ENCODE measurements at regions not wholly inside any gene's neighbourhood (a gene's known extent, or its start where the extent isn't known, plus 50 kb on each side); places are given as distances from the start of the nearest gene placed in this dataset.
"Not testable (repeated sequence)": the region's sequence is repeated elsewhere in the genome, so short reads cannot be mapped to it uniquely, and the experiment has no call there.

- H3K9me3 ChIP-seq (ENCODE audit: control insufficient read depth in 3 of 3, low read length in 3 of 3): no peaks in the 10 kb centered on the region
- no peaks in the 10 kb centered on the region for H3K36me3 ChIP-seq (ENCODE audit: control insufficient read depth in 3 of 3, insufficient read depth in 3 of 3, low read length in 3 of 3)
- H3K27me3 ChIP-seq (ENCODE audit: control insufficient read depth in 3 of 3, insufficient read depth in 3 of 3, low read length in 3 of 3): no peaks in the 10 kb centered on the region
- no peak overlapping the region for H3K9ac ChIP-seq (ENCODE audit: low read depth in 1 of 3, low read length in 3 of 3)
- H3K4me1 ChIP-seq (ENCODE audit: control insufficient read depth in 3 of 3, insufficient read depth in 3 of 3, low read length in 3 of 3): no peaks in the 10 kb centered on the region
- H3K4me3 ChIP-seq (ENCODE audit: low read length in 3 of 3): no peak overlapping the region
- H3K27ac ChIP-seq (ENCODE audit: low read depth, low read length): no peak overlapping the region
Measured at GRCh38 chr4:179165000-179165738, 1722.9 kb upstream of the AGA start.

- Histone ChIP-seq H3K9ac (ENCODE audit: low read depth in 1 of 3, low read length in 3 of 3) (no peak overlapping the region), H3K27me3 (ENCODE audit: control insufficient read depth in 3 of 3, insufficient read depth in 3 of 3, low read length in 3 of 3) (no peaks in the 10 kb centered on the region), H3K4me1 (ENCODE audit: control insufficient read depth in 3 of 3, insufficient read depth in 3 of 3, low read length in 3 of 3) (no peaks in the 10 kb centered on the region), H3K9me3 (ENCODE audit: control insufficient read depth in 3 of 3, low read length in 3 of 3) (no peaks in the 10 kb centered on the region), H3K27ac (ENCODE audit: low read depth, low read length) (no peak overlapping the region), H3K4me3 (ENCODE audit: low read length in 3 of 3) (no peak overlapping the region), H3K36me3 (ENCODE audit: control insufficient read depth in 3 of 3, insufficient read depth in 3 of 3, low read length in 3 of 3) (no peaks in the 10 kb centered on the region)
Measured at GRCh38 chr4:179165862-179166261, 1723.6 kb upstream of the AGA start.

DNA sequence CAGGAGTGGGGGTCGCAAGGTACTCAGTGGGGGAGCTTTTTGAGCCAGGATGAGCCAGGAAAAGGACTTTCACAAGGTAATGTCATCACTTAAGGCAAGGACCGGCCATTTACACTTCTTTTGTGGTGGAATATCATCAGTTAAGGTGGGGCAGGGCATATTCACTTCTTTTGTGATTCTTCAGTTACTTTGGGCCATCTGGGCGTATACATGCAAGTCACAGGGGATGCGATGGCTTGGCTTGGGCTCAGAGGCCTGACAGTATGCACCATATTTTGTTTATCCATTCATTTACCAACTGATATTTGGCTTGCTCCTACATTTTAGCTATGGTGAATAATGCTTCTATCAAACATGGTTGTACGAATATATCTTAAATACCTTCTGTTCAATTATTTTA lies 1728.1 kb upstream of the AGA start:
- not testable (repeated sequence) for H3K27ac ChIP-seq (ENCODE audit: low read depth, low read length); H3K9me3 ChIP-seq (ENCODE audit: control insufficient read depth in 3 of 3, low read length in 3 of 3); H3K9ac ChIP-seq (ENCODE audit: low read depth in 1 of 3, low read length in 3 of 3); H3K4me3 ChIP-seq (ENCODE audit: low read length in 3 of 3); H3K27me3 ChIP-seq (ENCODE audit: control insufficient read depth in 3 of 3, insufficient read depth in 3 of 3, low read length in 3 of 3); H3K36me3 ChIP-seq (ENCODE audit: control insufficient read depth in 3 of 3, insufficient read depth in 3 of 3, low read length in 3 of 3); H3K4me1 ChIP-seq (ENCODE audit: control insufficient read depth in 3 of 3, insufficient read depth in 3 of 3, low read length in 3 of 3)

- Histone ChIP-seq H3K27me3 (ENCODE audit: control insufficient read depth in 3 of 3, insufficient read depth in 3 of 3, low read length in 3 of 3) (no peaks in the 10 kb centered on the region), H3K4me3 (ENCODE audit: low read length in 3 of 3) (no peak overlapping the region), H3K9ac (ENCODE audit: low read depth in 1 of 3, low read length in 3 of 3) (no peak overlapping the region), H3K9me3 (ENCODE audit: control insufficient read depth in 3 of 3, low read length in 3 of 3) (peaks cover 0 to 1% (median 0%) of the 10 kb centered on the region in 3 donors), H3K36me3 (ENCODE audit: control insufficient read depth in 3 of 3, insufficient read depth in 3 of 3, low read length in 3 of 3) (no peaks in the 10 kb centered on the region), H3K27ac (ENCODE audit: low read depth, low read length) (no peak overlapping the region), H3K4me1 (ENCODE audit: control insufficient read depth in 3 of 3, insufficient read depth in 3 of 3, low read length in 3 of 3) (no peaks in the 10 kb centered on the region)
Measured at GRCh38 chr4:179182741-179183140, 1740.5 kb upstream of the AGA start.

DNA sequence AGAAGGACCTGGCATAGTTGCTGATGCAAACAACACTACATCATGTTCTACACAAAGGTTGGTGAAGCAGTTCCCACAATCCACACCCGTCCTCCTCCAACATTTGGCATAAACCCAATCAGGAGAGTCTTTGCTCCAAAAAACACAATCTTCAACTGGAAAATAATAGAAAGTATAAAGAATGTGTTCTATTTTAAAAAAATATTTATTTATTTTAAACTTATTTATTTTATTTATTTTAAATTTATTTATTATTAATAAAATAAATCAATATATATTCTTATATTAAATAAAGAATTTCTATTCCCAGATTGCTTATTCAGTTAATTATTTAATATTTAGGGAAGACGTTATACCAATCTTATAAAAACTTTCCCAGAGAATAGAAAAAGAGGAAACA lies 1753.7 kb upstream of the AGA start:
- Histone ChIP-seq H3K9ac (ENCODE audit: low read depth in 1 of 3, low read length in 3 of 3) (no peak overlapping the region), H3K9me3 (ENCODE audit: control insufficient read depth in 3 of 3, low read length in 3 of 3) (no peaks in the 10 kb centered on the region), H3K4me3 (ENCODE audit: low read length in 3 of 3) (no peak overlapping the region), H3K27ac (ENCODE audit: low read depth, low read length) (no peak overlapping the region), H3K36me3 (ENCODE audit: control insufficient read depth in 3 of 3, insufficient read depth in 3 of 3, low read length in 3 of 3) (no peaks in the 10 kb centered on the region), H3K27me3 (ENCODE audit: control insufficient read depth in 3 of 3, insufficient read depth in 3 of 3, low read length in 3 of 3) (no peaks in the 10 kb centered on the region), H3K4me1 (ENCODE audit: control insufficient read depth in 3 of 3, insufficient read depth in 3 of 3, low read length in 3 of 3) (no peaks in the 10 kb centered on the region)

DNA sequence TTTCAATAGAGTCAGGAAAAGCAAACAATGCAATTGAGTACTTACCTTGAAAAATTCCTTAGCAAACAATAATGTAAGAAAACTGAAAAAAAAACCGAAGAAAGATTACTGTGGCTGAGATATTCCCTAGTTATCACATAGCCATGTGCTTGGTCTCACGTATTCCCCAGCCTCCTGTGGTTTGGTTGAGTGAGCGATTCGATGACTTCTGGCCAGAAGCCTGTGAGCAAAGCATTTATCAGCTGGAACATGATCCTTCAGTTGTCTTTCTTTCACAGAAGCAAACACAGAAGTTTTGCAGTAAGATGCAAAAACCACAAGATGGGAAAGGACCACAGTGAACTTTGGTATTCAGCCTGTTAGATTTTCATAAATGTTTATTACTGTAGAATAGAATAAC lies 1754.3 kb upstream of the AGA start:
- Histone ChIP-seq H3K9me3 (ENCODE audit: control insufficient read depth in 3 of 3, low read length in 3 of 3) (no peaks in the 10 kb centered on the region), H3K36me3 (ENCODE audit: control insufficient read depth in 3 of 3, insufficient read depth in 3 of 3, low read length in 3 of 3) (no peaks in the 10 kb centered on the region), H3K27ac (ENCODE audit: low read depth, low read length) (no peak overlapping the region), H3K9ac (ENCODE audit: low read depth in 1 of 3, low read length in 3 of 3) (no peak overlapping the region), H3K4me3 (ENCODE audit: low read length in 3 of 3) (no peak overlapping the region), H3K4me1 (ENCODE audit: control insufficient read depth in 3 of 3, insufficient read depth in 3 of 3, low read length in 3 of 3) (no peaks in the 10 kb centered on the region), H3K27me3 (ENCODE audit: control insufficient read depth in 3 of 3, insufficient read depth in 3 of 3, low read length in 3 of 3) (no peaks in the 10 kb centered on the region)

GRCh38 chr4:179200681-179201080 lies 1758.4 kb upstream of the AGA start:
- Histone ChIP-seq H3K4me3 (ENCODE audit: low read length in 3 of 3) (no peak overlapping the region), H3K36me3 (ENCODE audit: control insufficient read depth in 3 of 3, insufficient read depth in 3 of 3, low read length in 3 of 3) (no peaks in the 10 kb centered on the region), H3K9ac (ENCODE audit: low read depth in 1 of 3, low read length in 3 of 3) (no peak overlapping the region), H3K4me1 (ENCODE audit: control insufficient read depth in 3 of 3, insufficient read depth in 3 of 3, low read length in 3 of 3) (no peaks in the 10 kb centered on the region), H3K27ac (ENCODE audit: low read depth, low read length) (no peak overlapping the region), H3K27me3 (ENCODE audit: control insufficient read depth in 3 of 3, insufficient read depth in 3 of 3, low read length in 3 of 3) (no peaks in the 10 kb centered on the region), H3K9me3 (ENCODE audit: control insufficient read depth in 3 of 3, low read length in 3 of 3) (no peaks in the 10 kb centered on the region)

DNA sequence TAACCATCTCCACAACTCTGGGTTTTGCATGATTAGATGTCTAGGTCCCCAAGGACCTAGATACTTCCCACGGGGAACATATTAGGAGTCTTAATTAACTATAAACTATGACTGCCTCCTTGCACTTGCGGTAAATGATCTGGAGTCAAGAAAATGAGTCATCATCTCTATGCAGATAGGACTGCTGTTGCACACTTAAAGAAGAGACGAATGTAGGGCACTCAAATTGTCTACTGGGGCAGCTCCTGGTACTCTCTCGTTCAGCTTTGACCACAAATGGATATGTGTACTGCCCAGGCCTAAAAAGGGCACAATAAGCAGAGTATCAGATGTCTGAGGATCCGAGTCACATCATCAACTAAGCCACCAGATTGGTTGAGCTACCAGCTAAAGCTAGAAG lies 1783.4 kb upstream of the AGA start:
- H3K9me3 ChIP-seq (ENCODE audit: control insufficient read depth in 3 of 3, low read length in 3 of 3): no peaks in the 10 kb centered on the region
- H3K9ac ChIP-seq (ENCODE audit: low read depth in 1 of 3, low read length in 3 of 3): no peak overlapping the region
- H3K4me1 ChIP-seq (ENCODE audit: control insufficient read depth in 3 of 3, insufficient read depth in 3 of 3, low read length in 3 of 3): no peaks in the 10 kb centered on the region
- H3K27ac ChIP-seq (ENCODE audit: low read depth, low read length): no peak overlapping the region
- H3K4me3 ChIP-seq (ENCODE audit: low read length in 3 of 3): no peak overlapping the region
- no peaks in the 10 kb centered on the region for H3K36me3 ChIP-seq (ENCODE audit: control insufficient read depth in 3 of 3, insufficient read depth in 3 of 3, low read length in 3 of 3)
- no peaks in the 10 kb centered on the region for H3K27me3 ChIP-seq (ENCODE audit: control insufficient read depth in 3 of 3, insufficient read depth in 3 of 3, low read length in 3 of 3)

GRCh38 chr4:179248821-179249220 lies 1806.6 kb upstream of the AGA start:
- no peaks in the 10 kb centered on the region for H3K27me3 ChIP-seq (ENCODE audit: control insufficient read depth in 3 of 3, insufficient read depth in 3 of 3, low read length in 3 of 3)

DNA sequence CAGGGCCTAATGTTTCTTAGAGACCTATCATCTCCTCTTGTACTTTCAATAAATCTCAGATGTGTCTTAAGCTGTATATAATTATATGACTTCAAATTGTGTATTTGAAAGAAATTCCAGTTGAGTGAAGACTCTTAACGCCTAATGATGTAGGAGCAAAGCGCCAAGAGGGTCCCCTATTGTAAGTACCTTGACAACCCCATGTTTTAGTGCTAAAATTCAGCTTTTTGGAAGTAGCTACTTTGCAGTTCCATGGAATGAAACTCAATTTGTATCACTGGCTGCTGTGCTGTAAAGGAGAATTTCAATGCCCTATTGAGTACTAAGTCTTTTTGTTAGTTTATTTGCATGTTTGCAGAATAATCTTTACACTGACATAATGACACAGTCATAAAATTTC lies 1826.6 kb upstream of the AGA start:
- H3K9me3 ChIP-seq (ENCODE audit: control insufficient read depth in 3 of 3, low read length in 3 of 3): no peaks in the 10 kb centered on the region
- H3K4me1 ChIP-seq (ENCODE audit: control insufficient read depth in 3 of 3, insufficient read depth in 3 of 3, low read length in 3 of 3): no peaks in the 10 kb centered on the region
- no peak overlapping the region for H3K9ac ChIP-seq (ENCODE audit: low read depth in 1 of 3, low read length in 3 of 3)

More at GRCh38 chr4:179248821-179249220, 1806.6 kb upstream of the AGA start:
- Histone ChIP-seq H3K9ac (ENCODE audit: low read depth in 1 of 3, low read length in 3 of 3) (no peak overlapping the region), H3K27ac (ENCODE audit: low read depth, low read length) (no peak overlapping the region), H3K4me3 (ENCODE audit: low read length in 3 of 3) (no peak overlapping the region), H3K9me3 (ENCODE audit: control insufficient read depth in 3 of 3, low read length in 3 of 3) (no peaks in the 10 kb centered on the region), H3K36me3 (ENCODE audit: control insufficient read depth in 3 of 3, insufficient read depth in 3 of 3, low read length in 3 of 3) (no peaks in the 10 kb centered on the region), H3K4me1 (ENCODE audit: control insufficient read depth in 3 of 3, insufficient read depth in 3 of 3, low read length in 3 of 3) (no peaks in the 10 kb centered on the region)

More for the DNA sequence above, 1826.6 kb upstream of the AGA start:
- Histone ChIP-seq H3K27me3 (ENCODE audit: control insufficient read depth in 3 of 3, insufficient read depth in 3 of 3, low read length in 3 of 3) (no peaks in the 10 kb centered on the region), H3K4me3 (ENCODE audit: low read length in 3 of 3) (no peak overlapping the region), H3K36me3 (ENCODE audit: control insufficient read depth in 3 of 3, insufficient read depth in 3 of 3, low read length in 3 of 3) (no peaks in the 10 kb centered on the region), H3K27ac (ENCODE audit: low read depth, low read length) (no peak overlapping the region)

All from skeletal muscle tissue (tissue), 3 donors.